Fibroblast of upper back skin (primary cell): ENCODE measurements at regions not wholly inside any gene's neighbourhood (a gene's known extent, or its start where the extent isn't known, plus 50 kb on each side); places are given as distances from the start of the nearest gene placed in this dataset.
A peak's percentile ranks its signal among the peaks of the same experiment; 100 is the strongest.
"Not testable (repeated sequence)": the region's sequence is repeated elsewhere in the genome, so short reads cannot be mapped to it uniquely, and the experiment has no call there.

Experiments used
- DNase-seq: peaks from one replicate; pipeline ENCODE4 v3.0.0-alpha.2; 2013

GRCh38 chr16:88188171-88188895 is 194.4 kb upstream of the ZNF469 start:
- DNase-seq, result not testable (repeated sequence)

GRCh38 chr16:88190592-88191095 is 192.1 kb upstream of the ZNF469 start:
- not testable (repeated sequence) for DNase-seq

GRCh38 chr16:88191168-88191567 is 191.6 kb upstream of the ZNF469 start:
- DNase-seq, result not testable (repeated sequence)

- no peak for DNase-seq
Observed at GRCh38 chr16:88192601-88193000, 190.2 kb upstream of the ZNF469 start.

- peak; percentile 63 for DNase-seq
Observed at GRCh38 chr16:88193706-88194396, 188.9 kb upstream of the ZNF469 start.

GRCh38 chr16:88194397-88195268 is 188.1 kb upstream of the ZNF469 start:
- peak; percentile 44 for DNase-seq

- DNase-seq, result no peak
Observed at GRCh38 chr16:88195269-88195705, 187.5 kb upstream of the ZNF469 start.

- DNase-seq, result no peak
Observed at GRCh38 chr16:88195911-88196465, 186.8 kb upstream of the ZNF469 start.

GRCh38 chr16:88196471-88197400 is 186.0 kb upstream of the ZNF469 start:
- DNase-seq, result no peak

GRCh38 chr16:88197481-88198456 is 185.0 kb upstream of the ZNF469 start:
- DNase-seq, result no peak

GRCh38 chr16:88198457-88199295 is 184.1 kb upstream of the ZNF469 start:
- not testable (repeated sequence) for DNase-seq

GRCh38 chr16:88199296-88200153 is 183.2 kb upstream of the ZNF469 start:
- not testable (repeated sequence) for DNase-seq

GRCh38 chr16:88200154-88200895 is 182.4 kb upstream of the ZNF469 start:
- DNase-seq, result not testable (repeated sequence)

GRCh38 chr16:88200896-88201185 is 181.9 kb upstream of the ZNF469 start:
- no peak for DNase-seq

GRCh38 chr16:88201611-88202010 is 181.1 kb upstream of the ZNF469 start:
- DNase-seq, result not testable (repeated sequence)

- DNase-seq, result no peak
Observed at GRCh38 chr16:88202207-88202745, 180.5 kb upstream of the ZNF469 start.
